VCaP (cell line): ENCODE measurements at regions not wholly inside any gene's neighbourhood (a gene's known extent, or its start where the extent isn't known, plus 50 kb on each side); places are given as distances from the start of the nearest gene placed in this dataset.

Experiments used
- H3K27ac ChIP-seq: fragments of 450-650 bp; 2 replicates; pipeline ENCODE4 v1.5.1; 2017
- TF ChIP-seq, protein P1 (sequence below): fragments of 450-650 bp; conservative IDR thresholded peaks from 2 replicates; pipeline ENCODE4 v1.5.1; 2017; ENCODE audit warnings: mild to moderate bottlenecking, moderate library complexity

DNA sequence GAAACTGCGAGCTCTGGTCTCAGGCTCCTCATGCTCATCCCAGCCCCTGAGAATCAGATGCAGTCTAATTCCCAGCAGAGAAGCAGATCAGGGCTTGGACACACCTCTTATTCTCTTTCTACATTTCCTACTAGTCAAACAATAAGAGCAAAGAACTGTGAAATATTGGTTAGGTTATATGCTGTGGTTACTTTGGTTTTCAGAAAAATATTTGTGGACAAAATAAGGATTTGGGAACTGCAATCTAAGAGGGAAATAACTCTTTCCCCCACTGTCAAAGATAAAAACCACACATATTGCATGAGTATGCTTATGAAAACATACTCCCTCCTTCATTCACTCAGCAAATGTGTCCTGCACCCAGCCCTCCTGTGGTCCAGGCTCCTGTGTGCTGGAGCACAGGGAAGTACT, 164.5 kb upstream of the S1PR3 start:
- H3K27ac ChIP-seq, result no peak overlapping the region

GRCh38 chr9:88828018-88828417, 163.2 kb upstream of the S1PR3 start:
- TF ChIP-seq, protein P1, sequence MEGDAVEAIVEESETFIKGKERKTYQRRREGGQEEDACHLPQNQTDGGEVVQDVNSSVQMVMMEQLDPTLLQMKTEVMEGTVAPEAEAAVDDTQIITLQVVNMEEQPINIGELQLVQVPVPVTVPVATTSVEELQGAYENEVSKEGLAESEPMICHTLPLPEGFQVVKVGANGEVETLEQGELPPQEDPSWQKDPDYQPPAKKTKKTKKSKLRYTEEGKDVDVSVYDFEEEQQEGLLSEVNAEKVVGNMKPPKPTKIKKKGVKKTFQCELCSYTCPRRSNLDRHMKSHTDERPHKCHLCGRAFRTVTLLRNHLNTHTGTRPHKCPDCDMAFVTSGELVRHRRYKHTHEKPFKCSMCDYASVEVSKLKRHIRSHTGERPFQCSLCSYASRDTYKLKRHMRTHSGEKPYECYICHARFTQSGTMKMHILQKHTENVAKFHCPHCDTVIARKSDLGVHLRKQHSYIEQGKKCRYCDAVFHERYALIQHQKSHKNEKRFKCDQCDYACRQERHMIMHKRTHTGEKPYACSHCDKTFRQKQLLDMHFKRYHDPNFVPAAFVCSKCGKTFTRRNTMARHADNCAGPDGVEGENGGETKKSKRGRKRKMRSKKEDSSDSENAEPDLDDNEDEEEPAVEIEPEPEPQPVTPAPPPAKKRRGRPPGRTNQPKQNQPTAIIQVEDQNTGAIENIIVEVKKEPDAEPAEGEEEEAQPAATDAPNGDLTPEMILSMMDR, result no peak
- H3K27ac ChIP-seq, result no peak overlapping the region

More for the DNA sequence above, 164.5 kb upstream of the S1PR3 start:
- TF ChIP-seq, protein P1, result no peak

DNA sequence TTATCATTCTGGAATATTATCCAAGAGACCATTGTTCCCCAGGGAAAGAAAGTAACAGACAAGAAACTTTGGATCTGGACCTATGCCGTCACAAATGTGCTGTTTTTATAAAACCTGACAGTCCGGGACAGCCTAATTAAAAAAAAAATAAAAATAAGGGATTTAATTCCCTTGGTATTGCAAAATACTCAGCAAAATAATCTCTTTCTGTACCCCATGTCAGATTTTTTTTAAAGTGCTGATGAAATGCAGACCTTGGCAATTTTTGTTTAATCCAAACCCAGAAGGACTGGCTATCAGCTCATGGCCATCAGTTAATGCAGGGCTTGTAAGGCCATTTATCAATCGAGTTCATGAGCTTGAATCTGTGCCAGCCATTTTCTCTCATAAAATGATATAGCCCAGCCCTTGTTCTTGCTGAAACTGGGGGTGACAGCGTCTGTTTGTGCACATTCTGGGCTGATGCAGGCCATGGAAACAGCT, 162.7 kb upstream of the S1PR3 start:
- no peak overlapping the region for H3K27ac ChIP-seq
- TF ChIP-seq, protein P1, result no peak

- TF ChIP-seq, protein P1, result no peak
- no peak overlapping the region for H3K27ac ChIP-seq
Observed at GRCh38 chr9:88829276-88829675, 162.0 kb upstream of the S1PR3 start.

DNA sequence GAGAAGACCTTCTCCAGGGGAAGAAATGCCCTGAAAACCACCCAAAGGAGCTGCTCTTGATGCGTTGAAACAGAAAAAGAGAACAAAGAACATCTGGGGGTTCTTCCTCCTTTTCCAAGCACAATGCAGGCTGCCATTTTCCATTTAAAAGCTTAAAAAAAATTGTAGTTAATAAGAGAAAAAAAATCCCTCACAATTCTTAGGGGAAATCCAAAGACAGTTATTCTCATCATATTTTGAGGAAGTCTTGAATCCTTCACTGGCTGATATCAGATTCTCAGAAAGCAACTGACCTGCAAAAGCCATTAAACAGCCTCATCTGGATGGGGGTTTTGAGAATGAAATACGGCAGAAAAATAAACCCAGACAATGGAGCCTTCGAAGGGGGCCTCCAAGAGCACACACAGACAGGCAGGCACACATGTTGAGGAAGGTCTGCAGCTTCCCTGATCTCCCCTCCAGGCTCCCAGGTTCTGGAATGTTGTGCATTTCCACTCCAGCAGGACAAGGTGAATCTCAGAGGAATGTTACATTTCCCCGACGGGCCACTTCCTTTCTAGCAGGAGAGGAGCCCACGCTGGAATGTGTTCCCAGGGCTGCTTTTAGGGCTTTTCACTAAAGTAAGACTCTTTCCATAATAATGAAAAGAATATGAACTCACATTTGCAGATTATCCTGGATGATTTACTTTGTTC, 159.4 kb upstream of the S1PR3 start:
- TF ChIP-seq, protein P1, result no peak
- no peak overlapping the region for H3K27ac ChIP-seq

- TF ChIP-seq, protein P1, result no peak
- H3K27ac ChIP-seq, result no peak overlapping the region
Observed at GRCh38 chr9:88833946-88834345, 157.3 kb upstream of the S1PR3 start.

- H3K27ac ChIP-seq, result no peak overlapping the region
- TF ChIP-seq, protein P1, result no peak
Observed at GRCh38 chr9:88835038-88835466, 156.2 kb upstream of the S1PR3 start.
